ENCODE measurements at regions not wholly inside any gene's neighbourhood (a gene's known extent, or its start where the extent isn't known, plus 50 kb on each side); places are given as distances from the start of the nearest gene placed in this dataset.

GRCh38 chr18:28332071-28332470 is 155.1 kb upstream of the CDH2 start:
- H3K9me3 ChIP-seq = no peaks in the 10 kb centered on the region
- WGBS (ENCODE audit: missing lambda C conversion rate) = 64% methylated on average over 3 of the region's 3 CpGs
- CTCF ChIA-PET = no interaction called here
- H3K4me1 ChIP-seq = no peaks in the 10 kb centered on the region
- no peak overlapping the region for H3K4me2 ChIP-seq
- ATAC-seq (no peak), DNase-seq (ENCODE audit: low read depth in 1 of 2, low spot score in 1 of 2) (no peak), FAIRE-seq (no peak)
- no peak overlapping the region for H3K27ac ChIP-seq
- POLR2A ChIA-PET = no interaction called here
- no peak overlapping the region for H3K4me3 ChIP-seq
- TF ChIP-seq GATA3 (IDR thresholded peaks at IDR 0.05; ENCODE audit: borderline replicate concordance) = no peak

- POLR2A ChIA-PET = no interaction called here
- H3K4me3 ChIP-seq = no peak overlapping the region
- no peaks in the 10 kb centered on the region for H3K9me3 ChIP-seq
- ATAC-seq (no peak), FAIRE-seq (no peak), DNase-seq (ENCODE audit: low read depth in 1 of 2, low spot score in 1 of 2) (no peak)
- TF ChIP-seq KDM5A (IDR thresholded peaks at IDR 0.05) = no peak
- no peak for TF ChIP-seq MAFK (IDR thresholded peaks at IDR 0.05; ENCODE audit: partially characterized antibody)
- no peak for TF ChIP-seq EP300 (IDR thresholded peaks at IDR 0.05)
- no peak for TF ChIP-seq KDM1A (IDR thresholded peaks at IDR 0.05; ENCODE audit: low read depth)
- no peak for TF ChIP-seq BCL3 (IDR thresholded peaks at IDR 0.05)
- TF ChIP-seq ZFP36 (IDR thresholded peaks at IDR 0.05; ENCODE audit: borderline replicate concordance, partially characterized antibody) = no peak
- TF ChIP-seq HES2 (IDR thresholded peaks at IDR 0.05) = no peak
- TF ChIP-seq PHF8 (IDR thresholded peaks at IDR 0.05; ENCODE audit: borderline replicate concordance, low read depth) = no peak
- no peak for TF ChIP-seq CHD2 (IDR thresholded peaks at IDR 0.05; ENCODE audit: low read length, partially characterized antibody)
- TF ChIP-seq ELK1 (IDR thresholded peaks at IDR 0.05; ENCODE audit: low read depth, low read length) = no peak
- TF ChIP-seq MAZ (IDR thresholded peaks at IDR 0.05; ENCODE audit: borderline replicate concordance, low read depth, low read length) = no peak
- no peak for TF ChIP-seq SREBF2 (IDR thresholded peaks at IDR 0.05)
- no peak for TF ChIP-seq FOXS1 (CRISPR knock-in tag; IDR thresholded peaks at IDR 0.05)
- TF ChIP-seq RAD21 (conservative IDR thresholded peaks at IDR 0.05 in 1 of 2, IDR thresholded peaks at IDR 0.05 in 1 of 2) = no peak
- no peak for TF ChIP-seq NPAS2 (CRISPR knock-in tag; IDR thresholded peaks at IDR 0.05; ENCODE audit: borderline replicate concordance)
- TF ChIP-seq TP53 (CRISPR knock-in tag; IDR thresholded peaks at IDR 0.05) = no peak
- TF ChIP-seq MAX (IDR thresholded peaks at IDR 0.05) = no peak
- 49% methylated on average over 4 of the region's 4 CpGs for WGBS (ENCODE audit: missing lambda C conversion rate)
- H3K4me1 ChIP-seq = no peaks in the 10 kb centered on the region
- no peak overlapping the region for H3K4me2 ChIP-seq
- H3K27ac ChIP-seq = no peak overlapping the region
- CTCF ChIA-PET = no interaction called here
Measured at GRCh38 chr18:28331551-28331950, 154.6 kb upstream of the CDH2 start.

- Histone ChIP-seq H3K4me3 (no peak overlapping the region), H3K4me1 (no peaks in the 10 kb centered on the region), H3K27ac (no peak overlapping the region), H3K9me3 (no peaks in the 10 kb centered on the region), H3K4me2 (no peak overlapping the region)
- no peak for FAIRE-seq
- WGBS (ENCODE audit: missing lambda C conversion rate) = 24% methylated on average over 3 of the region's 3 CpGs
- POLR2A ChIA-PET = no interaction called here
- CTCF ChIA-PET = no interaction called here
- no peak for ATAC-seq
- DNase-seq (ENCODE audit: low read depth in 1 of 2, low spot score in 1 of 2) = no peak
- TF ChIP-seq RAD21 (conservative IDR thresholded peaks at IDR 0.05 in 1 of 2, IDR thresholded peaks at IDR 0.05 in 1 of 2) = no peak
- no peak for TF ChIP-seq FOSB (CRISPR knock-in tag; IDR thresholded peaks at IDR 0.05)
- TF ChIP-seq FOXS1 (CRISPR knock-in tag; IDR thresholded peaks at IDR 0.05) = no peak
- TF ChIP-seq MAFK (IDR thresholded peaks at IDR 0.05; ENCODE audit: partially characterized antibody) = peak; percentile 48
Measured at GRCh38 chr18:28313602-28314001, 136.7 kb upstream of the CDH2 start.

- ChIA-PET CTCF (no interaction called here), POLR2A (no interaction called here)
- 29% methylated on average over 5 of the region's 5 CpGs for WGBS (ENCODE audit: missing lambda C conversion rate)
- TF ChIP-seq HDAC2 (IDR thresholded peaks at IDR 0.05) (no peak), CBX8 (IDR thresholded peaks at IDR 0.05) (no peak), JUN (IDR thresholded peaks at IDR 0.05) (no peak), RFX5 (IDR thresholded peaks at IDR 0.05) (no peak), EHMT2 (IDR thresholded peaks at IDR 0.05; ENCODE audit: low read depth) (no peak), E2F6 (IDR thresholded peaks at IDR 0.05; ENCODE audit: borderline replicate concordance, low read depth) (no peak), BCL3 (IDR thresholded peaks at IDR 0.05) (no peak)
Measured at GRCh38 chr18:28288784-28289183, 111.9 kb upstream of the CDH2 start.

More at GRCh38 chr18:28288784-28289183, 111.9 kb upstream of the CDH2 start:
- Histone ChIP-seq H3K4me2 (no peak overlapping the region), H3K4me3 (no peak overlapping the region), H3K27ac (no peak overlapping the region), H3K9me3 (no peaks in the 10 kb centered on the region), H3K4me1 (no peaks in the 10 kb centered on the region)
- FAIRE-seq (no peak), DNase-seq (ENCODE audit: low read depth in 1 of 2, low spot score in 1 of 2) (no peak), ATAC-seq (no peak)
